OCI-LY3 (cell line): ENCODE measurements at regions not wholly inside any gene's neighbourhood (a gene's known extent, or its start where the extent isn't known, plus 50 kb on each side); places are given as distances from the start of the nearest gene placed in this dataset.
"Not testable (repeated sequence)": the region's sequence is repeated elsewhere in the genome, so short reads cannot be mapped to it uniquely, and the experiment has no call there.

Experiments
- H2AFZ ChIP-seq: fragments of 200-600, 300-600 bp; shearing (Covaris generic); 2 replicates; pipeline ENCODE4 v1.6.0; 2014; ENCODE audit warnings: antibody characterized with exemption, low read depth, low read length
- H3K27ac ChIP-seq: fragments of 200-600, 300-600 bp; sonication (generic); 2 replicates; pipeline ENCODE4 v1.5.1; 2014; ENCODE audit warnings: mild to moderate bottlenecking, low read length, moderate library complexity, mixed read lengths
- H3K27me3 ChIP-seq: fragments of 200-600, 300-600 bp; sonication (generic); 2 replicates; pipeline ENCODE4 v1.6.1; 2014; ENCODE audit warnings: low read depth, low read length, mixed read lengths
- H3K36me3 ChIP-seq: fragments of 200-600, 300-600 bp; sonication (generic); replicated peaks from 2 replicates; pipeline ENCODE3; 2014; ENCODE audit warnings: low read depth, low read length, mixed read lengths
- H3K4me1 ChIP-seq: fragments of 300-600, 200-600 bp; sonication (generic); 2 replicates; pipeline ENCODE4 v1.6.1; 2014; ENCODE audit warnings: low read length, mixed read lengths
- H3K4me2 ChIP-seq: fragments of 200-600, 300-600 bp; sonication (generic); 2 replicates; pipeline ENCODE4 v1.6.1; 2014; ENCODE audit warnings: low read length, mixed read lengths
- H3K4me3 ChIP-seq: fragments of 300-600, 200-600 bp; sonication (generic); 2 replicates; pipeline ENCODE4 v1.5.1; 2014; ENCODE audit warnings: antibody characterized with exemption, mild to moderate bottlenecking, low read length, moderate library complexity
- H3K79me2 ChIP-seq: fragments of 300-600, 200-600 bp; shearing (Covaris generic); 2 replicates; pipeline ENCODE4 v1.6.1; 2014; ENCODE audit warnings: mild to moderate bottlenecking, low read length, mixed read lengths
- H3K9ac ChIP-seq: fragments of 300-600, 200-600 bp; shearing (Covaris generic); 2 replicates; pipeline ENCODE4 v1.6.0; 2014; ENCODE audit warnings: mild to moderate bottlenecking, low read length, moderate library complexity
- H3K9me3 ChIP-seq: fragments of 200-600, 300-600 bp; shearing (Covaris generic); 2 replicates; pipeline ENCODE4 v1.6.1; 2014; ENCODE audit warnings: low read length, mixed read lengths; ENCODE audit not compliant: insufficient read depth
- H4K20me1 ChIP-seq: fragments of 200-600, 300-600 bp; sonication (generic); 2 replicates; pipeline ENCODE4 v1.6.1; 2016; ENCODE audit warnings: low read length, mixed read lengths; ENCODE audit not compliant: insufficient read depth
- EZH2phosphoT487 ChIP-seq: fragments of 200-600 bp; shearing (Covaris generic); IDR thresholded peaks from 2 replicates; pipeline ENCODE4 v1.6.1; 2018; ENCODE audit warnings: antibody characterized with exemption, mixed run types, low read depth
- TF ChIP-seq, protein P1 (sequence below): fragments of 200-600, 300-600 bp; sonication (generic); IDR thresholded peaks from 2 replicates; pipeline ENCODE4 v1.5.1; 2014; ENCODE audit warnings: antibody characterized with exemption, low read length, low read depth

DNA sequence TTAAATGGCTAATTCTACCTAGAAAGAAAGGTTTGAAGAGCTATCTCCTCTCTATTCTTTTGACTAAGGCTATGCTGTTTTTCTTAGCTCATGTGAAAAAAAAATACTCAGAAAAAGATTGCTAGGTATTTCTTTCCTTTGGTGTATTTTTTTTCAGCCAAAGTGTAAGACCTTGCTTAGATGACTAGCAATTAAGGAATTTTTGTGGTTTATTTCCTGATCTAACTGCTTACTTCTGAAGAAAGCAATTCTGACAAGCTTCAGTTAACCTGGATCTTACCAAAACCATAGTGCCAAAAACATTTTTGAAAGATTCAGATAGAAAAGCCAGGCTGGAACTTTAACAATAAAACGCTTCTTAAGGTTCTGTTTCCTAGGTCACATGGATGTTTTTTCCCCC is 315.6 kb downstream of the SOX2 start:
- no peak overlapping the region for H3K9ac ChIP-seq
- H3K36me3 ChIP-seq = no peaks in the 10 kb centered on the region
- H3K9me3 ChIP-seq = no peaks in the 10 kb centered on the region
- no peak overlapping the region for H3K4me2 ChIP-seq
- H2AFZ ChIP-seq = no peak overlapping the region
- no peaks in the 10 kb centered on the region for H3K4me1 ChIP-seq
- H3K4me3 ChIP-seq = no peak overlapping the region
- H3K27me3 ChIP-seq = no peaks in the 10 kb centered on the region
- no peak overlapping the region for H3K27ac ChIP-seq
- H4K20me1 ChIP-seq = no peaks in the 10 kb centered on the region
- TF ChIP-seq EZH2phosphoT487 = no peak
- TF ChIP-seq, protein P1, sequence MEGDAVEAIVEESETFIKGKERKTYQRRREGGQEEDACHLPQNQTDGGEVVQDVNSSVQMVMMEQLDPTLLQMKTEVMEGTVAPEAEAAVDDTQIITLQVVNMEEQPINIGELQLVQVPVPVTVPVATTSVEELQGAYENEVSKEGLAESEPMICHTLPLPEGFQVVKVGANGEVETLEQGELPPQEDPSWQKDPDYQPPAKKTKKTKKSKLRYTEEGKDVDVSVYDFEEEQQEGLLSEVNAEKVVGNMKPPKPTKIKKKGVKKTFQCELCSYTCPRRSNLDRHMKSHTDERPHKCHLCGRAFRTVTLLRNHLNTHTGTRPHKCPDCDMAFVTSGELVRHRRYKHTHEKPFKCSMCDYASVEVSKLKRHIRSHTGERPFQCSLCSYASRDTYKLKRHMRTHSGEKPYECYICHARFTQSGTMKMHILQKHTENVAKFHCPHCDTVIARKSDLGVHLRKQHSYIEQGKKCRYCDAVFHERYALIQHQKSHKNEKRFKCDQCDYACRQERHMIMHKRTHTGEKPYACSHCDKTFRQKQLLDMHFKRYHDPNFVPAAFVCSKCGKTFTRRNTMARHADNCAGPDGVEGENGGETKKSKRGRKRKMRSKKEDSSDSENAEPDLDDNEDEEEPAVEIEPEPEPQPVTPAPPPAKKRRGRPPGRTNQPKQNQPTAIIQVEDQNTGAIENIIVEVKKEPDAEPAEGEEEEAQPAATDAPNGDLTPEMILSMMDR = no peak
- no peaks in the 10 kb centered on the region for H3K79me2 ChIP-seq

DNA sequence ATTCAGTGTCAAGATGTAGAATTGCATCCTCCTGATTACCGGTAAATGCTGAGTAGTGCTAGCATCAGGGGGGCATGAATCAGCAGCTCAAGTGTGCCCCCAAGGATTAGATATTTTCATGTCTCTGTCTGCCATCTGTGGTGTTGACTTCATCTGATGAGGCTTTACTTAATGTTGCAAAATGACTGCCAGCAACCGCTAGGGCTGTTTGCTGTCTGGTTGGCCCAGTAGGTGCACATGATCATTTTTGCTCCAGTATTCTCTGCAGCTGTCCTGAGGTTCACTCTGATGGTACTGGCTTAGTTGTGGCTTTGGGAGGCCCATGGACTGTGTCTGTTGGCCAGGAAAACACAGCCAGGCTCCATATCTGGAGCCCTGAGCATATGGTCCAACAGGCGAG is 316.4 kb downstream of the SOX2 start:
- Histone ChIP-seq H3K27me3 (no peaks in the 10 kb centered on the region), H3K4me1 (no peaks in the 10 kb centered on the region), H3K79me2 (no peaks in the 10 kb centered on the region), H4K20me1 (no peaks in the 10 kb centered on the region), H3K9ac (no peak overlapping the region), H3K4me2 (no peak overlapping the region), H3K4me3 (no peak overlapping the region), H3K9me3 (no peaks in the 10 kb centered on the region), H2AFZ (no peak overlapping the region), H3K36me3 (no peaks in the 10 kb centered on the region), H3K27ac (no peak overlapping the region)
- TF ChIP-seq, protein P1 = no peak
- TF ChIP-seq EZH2phosphoT487 = no peak

DNA sequence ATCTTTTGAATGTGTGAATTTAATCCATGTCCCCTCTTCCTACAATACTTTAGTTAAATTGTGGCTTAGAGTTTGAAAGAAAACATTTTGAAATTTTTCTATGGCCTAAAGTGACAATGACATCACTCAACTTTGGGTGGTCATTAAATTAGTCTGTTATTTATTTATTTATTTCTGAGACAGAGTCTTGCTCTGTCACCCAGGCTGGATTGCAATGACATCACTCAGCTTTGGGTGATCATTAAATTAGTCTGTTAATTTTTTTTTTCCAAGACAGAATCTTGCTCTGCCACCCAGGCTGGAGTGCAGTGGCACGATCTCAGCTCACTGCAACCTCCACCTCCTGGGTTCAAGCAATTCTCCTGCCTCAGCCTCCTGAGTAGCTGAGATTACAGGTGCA is 322.5 kb downstream of the SOX2 start:
- not testable (repeated sequence) for H3K4me2 ChIP-seq, H3K4me3 ChIP-seq, H3K27ac ChIP-seq, H3K9me3 ChIP-seq, H3K9ac ChIP-seq, H3K27me3 ChIP-seq, H4K20me1 ChIP-seq, H2AFZ ChIP-seq, H3K36me3 ChIP-seq, H3K79me2 ChIP-seq
- peaks cover 12% of the 10 kb centered on the region for H3K4me1 ChIP-seq

- no peaks in the 10 kb centered on the region for H3K79me2 ChIP-seq
- H3K27me3 ChIP-seq = no peaks in the 10 kb centered on the region
- no peak overlapping the region for H3K27ac ChIP-seq
Measured at GRCh38 chr3:182035324-182035723, 323.6 kb downstream of the SOX2 start.

More at GRCh38 chr3:182035324-182035723, 323.6 kb downstream of the SOX2 start:
- Histone ChIP-seq H3K9ac (no peak overlapping the region), H3K36me3 (no peaks in the 10 kb centered on the region), H3K4me3 (no peak overlapping the region), H3K4me2 (no peak overlapping the region), H4K20me1 (no peaks in the 10 kb centered on the region), H3K9me3 (no peaks in the 10 kb centered on the region), H2AFZ (no peak overlapping the region), H3K4me1 (peaks cover 12% of the 10 kb centered on the region)
- TF ChIP-seq, protein P1 = no peak
- no peak for TF ChIP-seq EZH2phosphoT487
